ENCODE measurements at regions not wholly inside any gene's neighbourhood (a gene's known extent, or its start where the extent isn't known, plus 50 kb on each side); places are given as distances from the start of the nearest gene placed in this dataset.

GRCh38 chr11:33646629-33647028 lies 54.0 kb downstream of the C11orf91 start:
- no peak for DNase-seq

GRCh38 chr11:33646168-33646567 lies 54.5 kb downstream of the C11orf91 start:
- DNase-seq = no peak

- no peak for DNase-seq
Measured at GRCh38 chr11:33645686-33646085, 54.9 kb downstream of the C11orf91 start.

GRCh38 chr11:33643167-33643824 lies 57.3 kb downstream of the C11orf91 start:
- no peak for DNase-seq

- no peak for DNase-seq
Measured at GRCh38 chr11:33642461-33643166, 58.0 kb downstream of the C11orf91 start.

- DNase-seq = no peak
Measured at GRCh38 chr11:33640730-33641371, 59.8 kb downstream of the C11orf91 start.

GRCh38 chr11:33638608-33639007 lies 62.0 kb downstream of the C11orf91 start:
- no peak for DNase-seq

- no peak for DNase-seq
Measured at GRCh38 chr11:33636104-33636503, 64.5 kb downstream of the C11orf91 start.

- no peak for DNase-seq
Measured at GRCh38 chr11:33635161-33635560, 65.5 kb downstream of the C11orf91 start.

- no peak for DNase-seq
Measured at GRCh38 chr11:33634291-33634834, 66.3 kb downstream of the C11orf91 start.

- no peak for DNase-seq
Measured at GRCh38 chr11:33633251-33634003, 67.2 kb downstream of the C11orf91 start.

GRCh38 chr11:33631749-33632091 lies 68.9 kb downstream of the C11orf91 start:
- no peak for DNase-seq

GRCh38 chr11:33630936-33631748 lies 69.5 kb downstream of the C11orf91 start:
- DNase-seq = no peak

- no peak for DNase-seq
Measured at GRCh38 chr11:33624083-33624482, 76.5 kb downstream of the C11orf91 start.

GRCh38 chr11:33622806-33623205 lies 77.8 kb downstream of the C11orf91 start:
- no peak for DNase-seq

- DNase-seq = no peak
Measured at GRCh38 chr11:33622186-33622585, 78.4 kb downstream of the C11orf91 start.

- DNase-seq = no peak
Measured at GRCh38 chr11:33620423-33621171, 80.0 kb downstream of the C11orf91 start.

- DNase-seq = no peak
Measured at GRCh38 chr11:33618956-33619355, 81.7 kb downstream of the C11orf91 start.

- DNase-seq = no peak
Measured at GRCh38 chr11:33618351-33618710, 82.3 kb downstream of the C11orf91 start.

- DNase-seq = no peak
Measured at GRCh38 chr11:33617672-33618350, 82.8 kb downstream of the C11orf91 start.

GRCh38 chr11:33616552-33616951 lies 84.1 kb downstream of the C11orf91 start:
- DNase-seq = no peak

All from activated naive CD4-positive, alpha-beta T cell treated with Interleukin-2 at 50 U/mL for 16 hours (primary cell).